ENCODE measurements at regions not wholly inside any gene's neighbourhood (a gene's known extent, or its start where the extent isn't known, plus 50 kb on each side); places are given as distances from the start of the nearest gene placed in this dataset.

- Mint-ChIP-seq H3K27me3 (ENCODE audit: low read depth, poor library complexity) (peaks cover 1% of the 10 kb centered on the region), H3K36me3 (ENCODE audit: low read depth) (no peaks in the 10 kb centered on the region), H3K4me3 (no peak overlapping the region), H3K4me1 (peaks cover 25% of the 10 kb centered on the region), H3K9me3 (peaks cover 27% of the 10 kb centered on the region), H3K27ac (no peak overlapping the region)
- TF ChIP-seq CTCF (IDR thresholded peaks at IDR 0.05), result no peak
- DNase-seq, result no peak
These were observed 471.9 kb downstream of the HS3ST3B1 start for GRCh38 chr17:14772776-14773175.

GRCh38 chr17:14771543-14771942, 470.7 kb downstream of the HS3ST3B1 start:
- H3K4me3 Mint-ChIP-seq, result no peak overlapping the region
- no peak overlapping the region for H3K27ac Mint-ChIP-seq
- no peak for DNase-seq
- peaks cover 15% of the 10 kb centered on the region for H3K4me1 Mint-ChIP-seq
- H3K27me3 Mint-ChIP-seq (ENCODE audit: low read depth, poor library complexity), result no peaks in the 10 kb centered on the region
- H3K9me3 Mint-ChIP-seq, result peaks cover 34% of the 10 kb centered on the region
- no peak for TF ChIP-seq CTCF (IDR thresholded peaks at IDR 0.05)
- peaks cover 4% of the 10 kb centered on the region for H3K36me3 Mint-ChIP-seq (ENCODE audit: low read depth)

GRCh38 chr17:14768923-14769322, 468.0 kb downstream of the HS3ST3B1 start:
- no peak for TF ChIP-seq CTCF (IDR thresholded peaks at IDR 0.05)
- no peak for DNase-seq
- peaks cover 31% of the 10 kb centered on the region for H3K9me3 Mint-ChIP-seq
- peaks cover 4% of the 10 kb centered on the region for H3K36me3 Mint-ChIP-seq (ENCODE audit: low read depth)
- H3K4me3 Mint-ChIP-seq, result no peak overlapping the region
- no peak overlapping the region for H3K27ac Mint-ChIP-seq
- peaks cover 3% of the 10 kb centered on the region for H3K4me1 Mint-ChIP-seq
- H3K27me3 Mint-ChIP-seq (ENCODE audit: low read depth, poor library complexity), result peaks cover 7% of the 10 kb centered on the region

GRCh38 chr17:14762736-14763479, 462.0 kb downstream of the HS3ST3B1 start:
- Mint-ChIP-seq H3K27ac (peak overlapping the region; percentile 57), H3K4me1 (peaks cover 5% of the 10 kb centered on the region), H3K27me3 (ENCODE audit: low read depth, poor library complexity) (peaks cover 7% of the 10 kb centered on the region), H3K9me3 (peaks cover 12% of the 10 kb centered on the region), H3K36me3 (ENCODE audit: low read depth) (peaks cover 4% of the 10 kb centered on the region), H3K4me3 (no peak overlapping the region)
- TF ChIP-seq CTCF (IDR thresholded peaks at IDR 0.05), result no peak
- DNase-seq, result no peak

- Mint-ChIP-seq H3K36me3 (ENCODE audit: low read depth) (no peaks in the 10 kb centered on the region), H3K4me3 (no peak overlapping the region), H3K4me1 (peaks cover 13% of the 10 kb centered on the region), H3K27me3 (ENCODE audit: low read depth, poor library complexity) (peaks cover 2% of the 10 kb centered on the region), H3K27ac (peak overlapping the region; percentile 75), H3K9me3 (peaks cover 8% of the 10 kb centered on the region)
- DNase-seq, result no peak
- no peak for TF ChIP-seq CTCF (IDR thresholded peaks at IDR 0.05)
These were observed 460.0 kb downstream of the HS3ST3B1 start for GRCh38 chr17:14760719-14761411.

Measured in nephron progenitor cell (in vitro differentiated cells).